Fibroblast of lung (primary cell): ENCODE measurements at regions not wholly inside any gene's neighbourhood (a gene's known extent, or its start where the extent isn't known, plus 50 kb on each side); places are given as distances from the start of the nearest gene placed in this dataset.

Experiments used
- DNase-seq, 2 donors: peaks; one replicate each; pipeline versions ENCODE4 v3.0.0 to v3.0.0-alpha.2; 2010; ENCODE audit warnings: low read depth in 2 of 2
- H2AFZ ChIP-seq: 2 replicates; pipeline ENCODE4 v1.5.1; 2012; ENCODE audit warnings: low read length, control low read depth, inconsistent platforms
- H3K27ac ChIP-seq: 2 replicates; pipeline ENCODE4 v1.5.1; 2011; ENCODE audit warnings: low read length, control low read depth; ENCODE audit not compliant: insufficient read depth
- H3K27me3 ChIP-seq: 2 replicates; pipeline ENCODE4 v1.5.1; 2011; ENCODE audit warnings: mild to moderate bottlenecking, low read length; ENCODE audit not compliant: control insufficient read depth, insufficient read depth
- H3K36me3 ChIP-seq: 2 replicates; pipeline ENCODE4 v1.5.1; 2011; ENCODE audit warnings: low read length; ENCODE audit not compliant: control insufficient read depth, insufficient read depth
- H3K4me1 ChIP-seq: 2 replicates; pipeline ENCODE4 v1.5.1; 2011; ENCODE audit warnings: low read length; ENCODE audit not compliant: control insufficient read depth, insufficient read depth; ENCODE audit errors: extremely low read depth
- H3K4me2 ChIP-seq: 2 replicates; pipeline ENCODE4 v1.5.1; 2011; ENCODE audit warnings: low read length, control low read depth; ENCODE audit not compliant: insufficient read depth; ENCODE audit errors: extremely low read depth
- H3K4me3 ChIP-seq, 4 experiments: fragments of 200-600 bp in 1 of 4; sonication (generic) in 1 of 4; replicated peaks in 1 of 4; 2 replicates each; pipeline ENCODE4 v1.5.1; 2011 to 2016; ENCODE audit warnings: low read length in 4 of 4, low read depth in 3 of 4, mild to moderate bottlenecking in 3 of 4, control low read depth in 2 of 4, inconsistent platforms in 1 of 4, mixed read lengths in 1 of 4; ENCODE audit not compliant: insufficient read depth in 1 of 4; ENCODE audit errors: control extremely low read depth in 1 of 4
- H3K79me2 ChIP-seq: 2 replicates; pipeline ENCODE4 v1.5.1; 2012; ENCODE audit warnings: mild to moderate bottlenecking, low read length, inconsistent platforms; ENCODE audit not compliant: control insufficient read depth, insufficient read depth
- H3K9ac ChIP-seq: 2 replicates; pipeline ENCODE4 v1.5.1; 2011; ENCODE audit warnings: mild to moderate bottlenecking, low read length, control low read depth; ENCODE audit not compliant: insufficient read depth
- H3K9me3 ChIP-seq: 2 replicates; pipeline ENCODE4 v1.5.1; 2012; ENCODE audit warnings: low read depth, low read length; ENCODE audit not compliant: control insufficient read depth, insufficient read depth
- H4K20me1 ChIP-seq: 2 replicates; pipeline ENCODE4 v1.5.1; 2011; ENCODE audit warnings: low read length; ENCODE audit not compliant: control insufficient read depth, insufficient read depth; ENCODE audit errors: extremely low read depth
- EZH2 ChIP-seq: IDR thresholded peaks from 2 replicates; pipeline ENCODE4 v1.5.1; 2012; ENCODE audit warnings: low read length, control low read depth, mild to moderate bottlenecking; ENCODE audit errors: missing control alignments
- TF ChIP-seq, protein P1 (sequence below), 2 donors: IDR thresholded peaks in 1 of 2; conservative IDR thresholded peaks in 1 of 2; 1 replicate in 1 of 2; 2 replicates in 1 of 2; pipeline ENCODE4 v1.5.1; 2011 to 2012; ENCODE audit warnings: low read length in 2 of 2, control low read depth in 1 of 2, inconsistent platforms in 1 of 2, low read depth in 1 of 2, mild to moderate bottlenecking in 1 of 2

DNA sequence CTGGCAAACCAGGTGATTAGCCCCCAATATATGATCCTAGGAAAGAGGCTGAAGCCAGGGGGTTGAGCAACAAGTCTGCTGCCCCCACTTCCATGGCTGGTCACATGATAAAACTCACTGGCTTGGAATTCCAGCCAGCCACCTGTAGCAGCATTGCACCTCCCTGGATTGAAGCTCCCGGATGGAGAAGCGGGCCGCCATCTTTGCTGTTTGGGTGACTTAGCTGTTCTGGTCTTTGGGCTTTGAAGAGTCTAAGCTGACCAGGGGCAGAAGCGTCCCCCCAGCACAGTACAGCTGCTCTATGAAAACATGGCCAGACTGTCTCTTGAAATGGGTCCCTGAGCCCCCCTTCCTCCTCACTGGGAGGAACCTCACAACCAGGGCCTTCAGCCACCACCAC lies 610.2 kb downstream of the ANXA1 start:
- Histone ChIP-seq H2AFZ (no peak overlapping the region), H3K79me2 (no peaks in the 10 kb centered on the region), H3K27me3 (no peaks in the 10 kb centered on the region), H4K20me1 (no peaks in the 10 kb centered on the region), H3K4me1 (no peaks in the 10 kb centered on the region), H3K9ac (no peak overlapping the region), H3K36me3 (no peaks in the 10 kb centered on the region), H3K27ac (no peak overlapping the region), H3K4me3 (no peak overlapping the region), H3K4me2 (no peak overlapping the region), H3K9me3 (no peaks in the 10 kb centered on the region)
- TF ChIP-seq EZH2 = no peak
- TF ChIP-seq, protein P1, sequence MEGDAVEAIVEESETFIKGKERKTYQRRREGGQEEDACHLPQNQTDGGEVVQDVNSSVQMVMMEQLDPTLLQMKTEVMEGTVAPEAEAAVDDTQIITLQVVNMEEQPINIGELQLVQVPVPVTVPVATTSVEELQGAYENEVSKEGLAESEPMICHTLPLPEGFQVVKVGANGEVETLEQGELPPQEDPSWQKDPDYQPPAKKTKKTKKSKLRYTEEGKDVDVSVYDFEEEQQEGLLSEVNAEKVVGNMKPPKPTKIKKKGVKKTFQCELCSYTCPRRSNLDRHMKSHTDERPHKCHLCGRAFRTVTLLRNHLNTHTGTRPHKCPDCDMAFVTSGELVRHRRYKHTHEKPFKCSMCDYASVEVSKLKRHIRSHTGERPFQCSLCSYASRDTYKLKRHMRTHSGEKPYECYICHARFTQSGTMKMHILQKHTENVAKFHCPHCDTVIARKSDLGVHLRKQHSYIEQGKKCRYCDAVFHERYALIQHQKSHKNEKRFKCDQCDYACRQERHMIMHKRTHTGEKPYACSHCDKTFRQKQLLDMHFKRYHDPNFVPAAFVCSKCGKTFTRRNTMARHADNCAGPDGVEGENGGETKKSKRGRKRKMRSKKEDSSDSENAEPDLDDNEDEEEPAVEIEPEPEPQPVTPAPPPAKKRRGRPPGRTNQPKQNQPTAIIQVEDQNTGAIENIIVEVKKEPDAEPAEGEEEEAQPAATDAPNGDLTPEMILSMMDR (conservative IDR thresholded peaks at IDR 0.05 in 1 of 2, IDR thresholded peaks at IDR 0.05 in 1 of 2; ENCODE audit: low read depth in 1 of 2, low read length in 2 of 2) = no peak
- DNase-seq = no peak

DNA sequence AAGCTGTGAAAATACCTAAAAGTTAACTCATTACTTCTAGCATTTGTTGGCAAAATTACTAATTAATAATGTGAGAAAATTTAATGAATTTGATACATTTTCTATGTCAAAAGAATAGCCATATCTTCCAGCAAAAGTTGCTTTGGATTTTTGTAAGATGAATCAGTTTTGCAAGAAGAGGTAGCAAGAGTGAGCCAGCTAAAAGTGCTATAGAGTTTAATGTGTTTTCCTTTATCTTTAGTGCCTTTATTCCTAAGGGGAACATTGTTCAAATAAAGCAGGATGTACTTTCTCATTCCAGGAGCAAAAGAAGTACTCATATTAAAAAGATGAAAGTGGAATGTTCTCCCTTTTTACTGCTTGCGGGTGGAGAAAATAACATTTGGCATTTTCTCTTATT lies 622.2 kb downstream of the ANXA1 start:
- Histone ChIP-seq H3K4me3 (no peak overlapping the region), H2AFZ (no peak overlapping the region), H3K4me2 (no peak overlapping the region), H3K9ac (no peak overlapping the region), H3K27me3 (no peaks in the 10 kb centered on the region), H3K79me2 (no peaks in the 10 kb centered on the region), H3K9me3 (no peaks in the 10 kb centered on the region), H3K27ac (no peak overlapping the region), H3K4me1 (no peaks in the 10 kb centered on the region), H3K36me3 (no peaks in the 10 kb centered on the region), H4K20me1 (no peaks in the 10 kb centered on the region)
- DNase-seq = peak in 1 of 2 donors; percentile 17
- TF ChIP-seq, protein P1 (conservative IDR thresholded peaks at IDR 0.05 in 1 of 2, IDR thresholded peaks at IDR 0.05 in 1 of 2; ENCODE audit: low read depth in 1 of 2, low read length in 2 of 2) = no peak
- no peak for TF ChIP-seq EZH2

DNA sequence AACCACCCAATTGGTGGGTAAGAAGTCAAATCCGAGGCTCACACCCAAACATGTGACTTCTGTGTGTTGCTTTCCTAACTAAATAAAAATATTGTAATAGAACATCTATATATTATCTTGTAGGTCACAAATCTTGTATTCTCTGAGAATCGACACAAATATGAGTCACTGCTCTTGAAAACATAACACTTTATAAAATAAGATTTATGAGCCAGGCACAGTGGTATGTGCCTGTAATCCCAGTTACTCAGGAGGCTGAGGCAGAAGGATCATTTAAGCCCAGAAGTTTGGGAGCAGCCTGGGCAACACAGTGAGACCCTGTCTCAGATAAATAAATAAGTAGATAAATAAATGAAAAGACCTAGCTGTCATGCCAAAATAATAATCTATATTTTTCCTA lies 624.1 kb downstream of the ANXA1 start:
- no peaks in the 10 kb centered on the region for H4K20me1 ChIP-seq
- no peak overlapping the region for H2AFZ ChIP-seq
- DNase-seq = peak; percentile 1 to 19
- no peak overlapping the region for H3K27ac ChIP-seq
- no peaks in the 10 kb centered on the region for H3K4me1 ChIP-seq
- H3K36me3 ChIP-seq = no peaks in the 10 kb centered on the region
- no peaks in the 10 kb centered on the region for H3K9me3 ChIP-seq
- H3K79me2 ChIP-seq = no peaks in the 10 kb centered on the region
- H3K4me3 ChIP-seq = no peak overlapping the region
- no peak overlapping the region for H3K9ac ChIP-seq
- no peak overlapping the region for H3K4me2 ChIP-seq
- TF ChIP-seq EZH2 = no peak
- TF ChIP-seq, protein P1 (conservative IDR thresholded peaks at IDR 0.05 in 1 of 2, IDR thresholded peaks at IDR 0.05 in 1 of 2; ENCODE audit: low read depth in 1 of 2, low read length in 2 of 2) = no peak
- H3K27me3 ChIP-seq = no peaks in the 10 kb centered on the region
